OCI-LY3 (cell line): ENCODE measurements at regions not wholly inside any gene's neighbourhood (a gene's known extent, or its start where the extent isn't known, plus 50 kb on each side); places are given as distances from the start of the nearest gene placed in this dataset.
"Not testable (repeated sequence)": the region's sequence is repeated elsewhere in the genome, so short reads cannot be mapped to it uniquely, and the experiment has no call there.

Source experiments
- EZH2phosphoT487 ChIP-seq: fragments of 200-600 bp; shearing (Covaris generic); IDR thresholded peaks from 2 replicates; pipeline ENCODE4 v1.6.1; 2018; ENCODE audit warnings: antibody characterized with exemption, mixed run types, low read depth
- TF ChIP-seq, protein P1 (sequence below): fragments of 200-600, 300-600 bp; sonication (generic); IDR thresholded peaks from 2 replicates; pipeline ENCODE4 v1.5.1; 2014; ENCODE audit warnings: antibody characterized with exemption, low read length, low read depth

GRCh38 chr13:30548046-30548445 is 69.7 kb upstream of the USPL1 start:
- TF ChIP-seq, protein P1, sequence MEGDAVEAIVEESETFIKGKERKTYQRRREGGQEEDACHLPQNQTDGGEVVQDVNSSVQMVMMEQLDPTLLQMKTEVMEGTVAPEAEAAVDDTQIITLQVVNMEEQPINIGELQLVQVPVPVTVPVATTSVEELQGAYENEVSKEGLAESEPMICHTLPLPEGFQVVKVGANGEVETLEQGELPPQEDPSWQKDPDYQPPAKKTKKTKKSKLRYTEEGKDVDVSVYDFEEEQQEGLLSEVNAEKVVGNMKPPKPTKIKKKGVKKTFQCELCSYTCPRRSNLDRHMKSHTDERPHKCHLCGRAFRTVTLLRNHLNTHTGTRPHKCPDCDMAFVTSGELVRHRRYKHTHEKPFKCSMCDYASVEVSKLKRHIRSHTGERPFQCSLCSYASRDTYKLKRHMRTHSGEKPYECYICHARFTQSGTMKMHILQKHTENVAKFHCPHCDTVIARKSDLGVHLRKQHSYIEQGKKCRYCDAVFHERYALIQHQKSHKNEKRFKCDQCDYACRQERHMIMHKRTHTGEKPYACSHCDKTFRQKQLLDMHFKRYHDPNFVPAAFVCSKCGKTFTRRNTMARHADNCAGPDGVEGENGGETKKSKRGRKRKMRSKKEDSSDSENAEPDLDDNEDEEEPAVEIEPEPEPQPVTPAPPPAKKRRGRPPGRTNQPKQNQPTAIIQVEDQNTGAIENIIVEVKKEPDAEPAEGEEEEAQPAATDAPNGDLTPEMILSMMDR: not testable (repeated sequence)
- TF ChIP-seq EZH2phosphoT487: not testable (repeated sequence)
